ENCODE measurements at regions not wholly inside any gene's neighbourhood (a gene's known extent, or its start where the extent isn't known, plus 50 kb on each side); places are given as distances from the start of the nearest gene placed in this dataset.

GRCh38 chr3:18069568-18069967, 327.1 kb upstream of the TBC1D5 start:
- Histone ChIP-seq H2AK5ac (ENCODE audit: low read length) (no peak overlapping the region), H3K4ac (ENCODE audit: low read depth, low read length) (no peak overlapping the region), H3K27me3 (ENCODE audit: insufficient read depth, low read length, poor library complexity) (no peaks in the 10 kb centered on the region), H3K23ac (ENCODE audit: low read length) (no peak overlapping the region), H2BK120ac (ENCODE audit: low read depth, low read length) (no peak overlapping the region), H4K5ac (ENCODE audit: low read length) (no peak overlapping the region), H3K79me1 (ENCODE audit: low read length) (no peaks in the 10 kb centered on the region), H3K4me3 (ENCODE audit: low read length) (no peak overlapping the region), H3K56ac (ENCODE audit: low read length) (no peak overlapping the region), H3K27ac (ENCODE audit: low read depth, low read length) (no peak overlapping the region), H4K8ac (ENCODE audit: low read depth, low read length) (no peak overlapping the region), H2BK5ac (ENCODE audit: low read length) (no peak overlapping the region), H2BK15ac (replicated peaks; ENCODE audit: low read depth) (no peak overlapping the region), H3K36me3 (ENCODE audit: control insufficient read depth, insufficient read depth, low read length) (no peaks in the 10 kb centered on the region), H3K9ac (ENCODE audit: low read length) (no peak overlapping the region), H3K79me2 (ENCODE audit: control insufficient read depth, insufficient read depth, low read length) (no peaks in the 10 kb centered on the region), H3K4me2 (ENCODE audit: low read length) (no peak overlapping the region), H3K4me1 (ENCODE audit: control insufficient read depth, low read depth, low read length) (no peaks in the 10 kb centered on the region), H3K18ac (ENCODE audit: low read length) (no peak overlapping the region)
- no CpG with 5 or more reads among the region's 1 CpG for WGBS (ENCODE audit: extremely low coverage, insufficient coverage, low lambda C conversion rate)
- DNase-seq, result no peak

GRCh38 chr3:18066899-18067582, 324.6 kb upstream of the TBC1D5 start:
- no peak overlapping the region for H3K9ac ChIP-seq (ENCODE audit: low read length)
- H3K4me3 ChIP-seq (ENCODE audit: low read length), result no peak overlapping the region
- H3K79me2 ChIP-seq (ENCODE audit: control insufficient read depth, insufficient read depth, low read length), result no peaks in the 10 kb centered on the region
- H3K23ac ChIP-seq (ENCODE audit: low read length), result no peak overlapping the region
- no peak overlapping the region for H2AK5ac ChIP-seq (ENCODE audit: low read length)
- no peak overlapping the region for H4K5ac ChIP-seq (ENCODE audit: low read length)
- DNase-seq, result no peak
- no peak overlapping the region for H3K18ac ChIP-seq (ENCODE audit: low read length)
- H2BK15ac ChIP-seq (replicated peaks; ENCODE audit: low read depth), result no peak overlapping the region
- no peak overlapping the region for H3K4me2 ChIP-seq (ENCODE audit: low read length)
- H3K56ac ChIP-seq (ENCODE audit: low read length), result no peak overlapping the region
- no peak overlapping the region for H3K4ac ChIP-seq (ENCODE audit: low read depth, low read length)
- no peak overlapping the region for H2BK5ac ChIP-seq (ENCODE audit: low read length)
- no peaks in the 10 kb centered on the region for H3K27me3 ChIP-seq (ENCODE audit: insufficient read depth, low read length, poor library complexity)
- no CpG with 5 or more reads among the region's 3 CpGs for WGBS (ENCODE audit: extremely low coverage, insufficient coverage, low lambda C conversion rate)
- no peaks in the 10 kb centered on the region for H3K36me3 ChIP-seq (ENCODE audit: control insufficient read depth, insufficient read depth, low read length)
- no peak overlapping the region for H2BK120ac ChIP-seq (ENCODE audit: low read depth, low read length)
- no peak overlapping the region for H3K27ac ChIP-seq (ENCODE audit: low read depth, low read length)
- H3K79me1 ChIP-seq (ENCODE audit: low read length), result no peaks in the 10 kb centered on the region
- no peak overlapping the region for H4K8ac ChIP-seq (ENCODE audit: low read depth, low read length)
- H3K4me1 ChIP-seq (ENCODE audit: control insufficient read depth, low read depth, low read length), result no peaks in the 10 kb centered on the region

GRCh38 chr3:18064586-18064985, 322.2 kb upstream of the TBC1D5 start:
- no peak overlapping the region for H3K18ac ChIP-seq (ENCODE audit: low read length)
- H4K8ac ChIP-seq (ENCODE audit: low read depth, low read length), result no peak overlapping the region
- no peak overlapping the region for H3K23ac ChIP-seq (ENCODE audit: low read length)
- no peaks in the 10 kb centered on the region for H3K4me1 ChIP-seq (ENCODE audit: control insufficient read depth, low read depth, low read length)
- no peak overlapping the region for H2BK120ac ChIP-seq (ENCODE audit: low read depth, low read length)
- H3K4me2 ChIP-seq (ENCODE audit: low read length), result no peak overlapping the region
- H2AK5ac ChIP-seq (ENCODE audit: low read length), result no peak overlapping the region
- H3K79me2 ChIP-seq (ENCODE audit: control insufficient read depth, insufficient read depth, low read length), result no peaks in the 10 kb centered on the region
- no peak overlapping the region for H3K4me3 ChIP-seq (ENCODE audit: low read length)
- H2BK5ac ChIP-seq (ENCODE audit: low read length), result no peak overlapping the region
- no peaks in the 10 kb centered on the region for H3K79me1 ChIP-seq (ENCODE audit: low read length)
- no peak overlapping the region for H2BK15ac ChIP-seq (replicated peaks; ENCODE audit: low read depth)
- H3K27me3 ChIP-seq (ENCODE audit: insufficient read depth, low read length, poor library complexity), result no peaks in the 10 kb centered on the region
- no peak for DNase-seq
- no peak overlapping the region for H3K27ac ChIP-seq (ENCODE audit: low read depth, low read length)
- H3K4ac ChIP-seq (ENCODE audit: low read depth, low read length), result no peak overlapping the region
- no peaks in the 10 kb centered on the region for H3K36me3 ChIP-seq (ENCODE audit: control insufficient read depth, insufficient read depth, low read length)
- no CpG with 5 or more reads among the region's 1 CpG for WGBS (ENCODE audit: extremely low coverage, insufficient coverage, low lambda C conversion rate)
- H4K5ac ChIP-seq (ENCODE audit: low read length), result no peak overlapping the region
- H3K56ac ChIP-seq (ENCODE audit: low read length), result no peak overlapping the region
- H3K9ac ChIP-seq (ENCODE audit: low read length), result no peak overlapping the region

- Histone ChIP-seq H4K5ac (ENCODE audit: low read length) (no peak overlapping the region), H3K4me3 (ENCODE audit: low read length) (no peak overlapping the region), H3K79me2 (ENCODE audit: control insufficient read depth, insufficient read depth, low read length) (no peaks in the 10 kb centered on the region), H3K18ac (ENCODE audit: low read length) (no peak overlapping the region), H3K4me2 (ENCODE audit: low read length) (no peak overlapping the region), H3K36me3 (ENCODE audit: control insufficient read depth, insufficient read depth, low read length) (no peaks in the 10 kb centered on the region), H3K4ac (ENCODE audit: low read depth, low read length) (no peak overlapping the region), H2AK5ac (ENCODE audit: low read length) (no peak overlapping the region), H2BK120ac (ENCODE audit: low read depth, low read length) (no peak overlapping the region), H3K23ac (ENCODE audit: low read length) (no peak overlapping the region), H3K27me3 (ENCODE audit: insufficient read depth, low read length, poor library complexity) (no peaks in the 10 kb centered on the region), H3K9ac (ENCODE audit: low read length) (no peak overlapping the region), H3K27ac (ENCODE audit: low read depth, low read length) (no peak overlapping the region), H2BK5ac (ENCODE audit: low read length) (no peak overlapping the region), H3K4me1 (ENCODE audit: control insufficient read depth, low read depth, low read length) (no peaks in the 10 kb centered on the region), H2BK15ac (replicated peaks; ENCODE audit: low read depth) (no peak overlapping the region), H3K56ac (ENCODE audit: low read length) (no peak overlapping the region), H3K79me1 (ENCODE audit: low read length) (no peaks in the 10 kb centered on the region), H4K8ac (ENCODE audit: low read depth, low read length) (no peak overlapping the region)
- DNase-seq, result no peak
- WGBS (ENCODE audit: extremely low coverage, insufficient coverage, low lambda C conversion rate), result no CpG with 5 or more reads among the region's 3 CpGs
These were observed 320.2 kb upstream of the TBC1D5 start for GRCh38 chr3:18062657-18063025.

GRCh38 chr3:18061737-18062656, 319.6 kb upstream of the TBC1D5 start:
- Histone ChIP-seq H2BK15ac (replicated peaks; ENCODE audit: low read depth) (no peak overlapping the region), H3K79me1 (ENCODE audit: low read length) (no peaks in the 10 kb centered on the region), H3K4me1 (ENCODE audit: control insufficient read depth, low read depth, low read length) (no peaks in the 10 kb centered on the region), H3K79me2 (ENCODE audit: control insufficient read depth, insufficient read depth, low read length) (no peaks in the 10 kb centered on the region), H3K27ac (ENCODE audit: low read depth, low read length) (no peak overlapping the region), H3K23ac (ENCODE audit: low read length) (no peak overlapping the region), H3K36me3 (ENCODE audit: control insufficient read depth, insufficient read depth, low read length) (no peaks in the 10 kb centered on the region), H4K5ac (ENCODE audit: low read length) (no peak overlapping the region), H3K18ac (ENCODE audit: low read length) (no peak overlapping the region), H4K8ac (ENCODE audit: low read depth, low read length) (no peak overlapping the region), H3K4ac (ENCODE audit: low read depth, low read length) (no peak overlapping the region), H3K27me3 (ENCODE audit: insufficient read depth, low read length, poor library complexity) (no peaks in the 10 kb centered on the region), H3K4me2 (ENCODE audit: low read length) (no peak overlapping the region), H2BK120ac (ENCODE audit: low read depth, low read length) (no peak overlapping the region), H2BK5ac (ENCODE audit: low read length) (no peak overlapping the region), H3K56ac (ENCODE audit: low read length) (no peak overlapping the region), H3K9ac (ENCODE audit: low read length) (no peak overlapping the region), H3K4me3 (ENCODE audit: low read length) (no peak overlapping the region), H2AK5ac (ENCODE audit: low read length) (no peak overlapping the region)
- no CpG with 5 or more reads among the region's 1 CpG for WGBS (ENCODE audit: extremely low coverage, insufficient coverage, low lambda C conversion rate)
- DNase-seq, result no peak
